ENCODE measurements at regions not wholly inside any gene's neighbourhood (a gene's known extent, or its start where the extent isn't known, plus 50 kb on each side); places are given as distances from the start of the nearest gene placed in this dataset.

DNA sequence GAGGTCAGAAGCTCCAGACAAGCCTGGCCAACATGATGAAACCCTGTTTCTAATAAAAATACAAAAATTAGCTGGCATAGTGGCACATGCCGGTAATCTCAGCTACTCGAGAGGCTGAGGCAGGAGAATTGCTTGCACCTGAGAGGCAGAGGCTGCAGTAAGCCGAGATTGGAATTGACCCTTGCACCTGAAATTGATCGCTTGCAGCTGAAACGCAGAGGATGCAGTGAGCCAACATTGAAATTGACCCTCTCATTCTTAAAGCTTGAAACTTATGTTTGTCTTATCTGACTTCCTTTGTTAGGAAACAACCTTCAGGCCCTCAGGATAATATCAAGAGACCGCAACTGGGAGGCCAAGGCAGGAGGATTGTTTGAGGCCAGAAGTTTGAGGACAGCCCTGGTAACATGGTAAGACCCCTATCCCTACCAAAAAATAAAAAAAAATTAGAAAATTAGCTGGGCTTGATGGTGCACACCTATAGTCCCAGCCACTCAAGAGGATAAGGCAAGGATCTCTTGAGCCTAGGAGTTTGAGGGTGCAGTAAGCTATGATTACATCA is 376.6 kb upstream of the XYLT1 start:
- no peak for DNase-seq (ENCODE audit: low read depth)
- Histone ChIP-seq H3K36me3 (ENCODE audit: control insufficient read depth, insufficient read depth, low read length) (no peaks in the 10 kb centered on the region), H3K4me3 (ENCODE audit: low read depth, low read length) (no peak overlapping the region), H3K27me3 (ENCODE audit: control insufficient read depth, insufficient read depth, low read length) (no peaks in the 10 kb centered on the region)
- TF ChIP-seq, protein P1, sequence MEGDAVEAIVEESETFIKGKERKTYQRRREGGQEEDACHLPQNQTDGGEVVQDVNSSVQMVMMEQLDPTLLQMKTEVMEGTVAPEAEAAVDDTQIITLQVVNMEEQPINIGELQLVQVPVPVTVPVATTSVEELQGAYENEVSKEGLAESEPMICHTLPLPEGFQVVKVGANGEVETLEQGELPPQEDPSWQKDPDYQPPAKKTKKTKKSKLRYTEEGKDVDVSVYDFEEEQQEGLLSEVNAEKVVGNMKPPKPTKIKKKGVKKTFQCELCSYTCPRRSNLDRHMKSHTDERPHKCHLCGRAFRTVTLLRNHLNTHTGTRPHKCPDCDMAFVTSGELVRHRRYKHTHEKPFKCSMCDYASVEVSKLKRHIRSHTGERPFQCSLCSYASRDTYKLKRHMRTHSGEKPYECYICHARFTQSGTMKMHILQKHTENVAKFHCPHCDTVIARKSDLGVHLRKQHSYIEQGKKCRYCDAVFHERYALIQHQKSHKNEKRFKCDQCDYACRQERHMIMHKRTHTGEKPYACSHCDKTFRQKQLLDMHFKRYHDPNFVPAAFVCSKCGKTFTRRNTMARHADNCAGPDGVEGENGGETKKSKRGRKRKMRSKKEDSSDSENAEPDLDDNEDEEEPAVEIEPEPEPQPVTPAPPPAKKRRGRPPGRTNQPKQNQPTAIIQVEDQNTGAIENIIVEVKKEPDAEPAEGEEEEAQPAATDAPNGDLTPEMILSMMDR (IDR thresholded peaks at IDR 0.05; ENCODE audit: insufficient read depth, low read length, poor library complexity, severe bottlenecking) = no peak

DNA sequence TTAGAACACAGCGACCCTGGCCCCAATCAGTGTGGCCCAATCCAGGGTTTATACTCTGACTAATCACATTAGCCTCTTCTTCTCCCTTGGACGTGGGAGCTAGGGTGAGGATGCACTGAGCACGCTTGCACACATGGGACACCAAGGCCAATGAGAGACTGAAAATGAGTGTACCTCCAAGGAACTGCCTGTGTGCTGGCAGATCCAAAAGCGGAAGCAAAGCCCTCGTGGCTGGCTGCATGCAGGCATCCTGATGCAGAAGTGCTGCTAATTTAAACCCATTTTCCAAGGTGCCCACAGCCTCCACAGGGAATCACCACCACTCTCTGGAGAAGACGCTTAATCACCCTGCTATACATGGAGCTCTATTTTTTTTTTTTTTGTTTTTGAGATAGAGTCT is 375.3 kb upstream of the XYLT1 start:
- no peak overlapping the region for H3K4me3 ChIP-seq (ENCODE audit: low read depth, low read length)
- no peak for DNase-seq (ENCODE audit: low read depth)
- TF ChIP-seq, protein P1 (IDR thresholded peaks at IDR 0.05; ENCODE audit: insufficient read depth, low read length, poor library complexity, severe bottlenecking) = no peak
- no peaks in the 10 kb centered on the region for H3K36me3 ChIP-seq (ENCODE audit: control insufficient read depth, insufficient read depth, low read length)
- no peaks in the 10 kb centered on the region for H3K27me3 ChIP-seq (ENCODE audit: control insufficient read depth, insufficient read depth, low read length)

DNA sequence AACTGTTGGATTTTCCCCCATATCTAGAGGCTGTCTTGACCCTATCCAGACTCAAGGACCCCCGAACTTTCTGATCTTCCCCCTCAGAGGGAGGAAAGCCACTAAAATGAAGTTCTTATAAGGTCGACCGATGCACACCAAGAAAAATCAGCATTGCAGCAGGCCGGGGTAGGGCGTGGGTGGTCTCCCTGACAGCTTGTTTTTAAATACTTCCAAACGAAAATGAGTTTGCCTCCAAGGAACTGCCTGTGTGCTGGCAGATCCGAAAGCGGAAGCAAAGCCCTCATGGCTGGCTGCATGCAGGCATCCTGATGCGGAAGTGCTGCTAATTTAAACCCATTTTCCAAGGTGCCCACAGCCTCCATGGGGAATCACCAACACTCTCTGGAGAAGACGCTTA is 374.3 kb upstream of the XYLT1 start:
- H3K27me3 ChIP-seq (ENCODE audit: control insufficient read depth, insufficient read depth, low read length) = no peaks in the 10 kb centered on the region
- H3K36me3 ChIP-seq (ENCODE audit: control insufficient read depth, insufficient read depth, low read length) = no peaks in the 10 kb centered on the region
- H3K4me3 ChIP-seq (ENCODE audit: low read depth, low read length) = no peak overlapping the region
- TF ChIP-seq, protein P1 (IDR thresholded peaks at IDR 0.05; ENCODE audit: insufficient read depth, low read length, poor library complexity, severe bottlenecking) = no peak
- no peak for DNase-seq (ENCODE audit: low read depth)

DNA sequence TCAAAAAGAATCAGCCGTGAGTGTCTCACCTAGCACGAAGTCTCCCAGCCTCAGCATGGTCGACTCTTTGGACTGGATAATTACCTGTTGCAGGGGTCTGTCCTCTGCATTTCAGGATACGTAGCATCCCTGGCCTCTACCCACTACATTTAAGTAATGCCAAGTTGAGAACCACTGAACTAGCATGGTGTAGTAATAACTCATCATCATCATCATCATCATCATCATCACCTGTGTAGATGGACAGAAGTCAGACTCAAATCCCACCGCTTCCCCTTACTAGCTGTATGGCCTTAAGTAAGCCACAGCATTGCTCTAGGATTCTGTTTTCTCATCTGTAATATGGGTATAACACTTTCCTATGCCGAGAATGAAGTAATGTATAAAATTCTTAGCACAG is 373.1 kb upstream of the XYLT1 start:
- no peak for DNase-seq (ENCODE audit: low read depth)
- TF ChIP-seq, protein P1 (IDR thresholded peaks at IDR 0.05; ENCODE audit: insufficient read depth, low read length, poor library complexity, severe bottlenecking) = no peak
- H3K36me3 ChIP-seq (ENCODE audit: control insufficient read depth, insufficient read depth, low read length) = no peaks in the 10 kb centered on the region
- H3K27me3 ChIP-seq (ENCODE audit: control insufficient read depth, insufficient read depth, low read length) = no peaks in the 10 kb centered on the region
- no peak overlapping the region for H3K4me3 ChIP-seq (ENCODE audit: low read depth, low read length)

DNA sequence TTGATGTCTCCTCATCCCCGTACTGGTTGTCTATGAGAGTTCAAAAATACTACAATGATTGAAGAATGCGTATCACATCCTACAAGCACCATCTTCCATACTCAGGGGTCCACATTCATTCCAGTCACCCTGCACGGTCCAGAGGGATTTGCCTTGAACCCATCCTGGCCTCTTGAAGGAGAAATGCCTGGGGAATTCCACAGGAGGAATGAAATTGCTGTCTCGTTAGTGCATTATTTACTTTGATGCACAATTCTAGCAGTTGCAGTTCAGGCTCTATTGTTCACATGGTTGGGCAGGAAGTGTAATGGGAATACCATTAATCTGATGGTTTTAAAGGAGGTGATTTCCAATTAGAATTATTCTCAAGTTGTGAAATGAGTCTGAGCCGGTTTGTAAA is 369.1 kb upstream of the XYLT1 start:
- Histone ChIP-seq H3K4me3 (ENCODE audit: low read depth, low read length) (no peak overlapping the region), H3K36me3 (ENCODE audit: control insufficient read depth, insufficient read depth, low read length) (no peaks in the 10 kb centered on the region), H3K27me3 (ENCODE audit: control insufficient read depth, insufficient read depth, low read length) (no peaks in the 10 kb centered on the region)
- TF ChIP-seq, protein P1 (IDR thresholded peaks at IDR 0.05; ENCODE audit: insufficient read depth, low read length, poor library complexity, severe bottlenecking) = no peak
- DNase-seq (ENCODE audit: low read depth) = no peak

DNA sequence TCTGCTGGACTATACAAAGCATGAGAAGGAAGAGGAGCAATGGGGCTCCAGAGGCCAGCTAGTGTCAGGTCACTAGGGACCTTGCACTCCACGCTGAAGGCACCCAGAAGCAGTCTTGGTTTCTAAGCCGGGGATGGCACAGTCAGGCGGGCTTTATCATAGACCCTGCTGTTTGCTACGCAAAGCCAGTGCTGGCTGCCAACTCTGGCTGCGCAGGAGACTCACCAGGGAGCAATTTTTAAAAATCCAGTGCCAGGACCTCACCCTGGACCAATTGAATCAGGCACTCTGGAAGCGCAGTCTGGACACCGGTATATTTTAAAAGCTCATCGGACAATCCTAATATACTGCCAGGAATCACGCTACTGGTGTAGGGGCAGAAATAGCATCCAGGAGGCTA is 368.5 kb upstream of the XYLT1 start:
- DNase-seq (ENCODE audit: low read depth) = no peak
- TF ChIP-seq, protein P1 (IDR thresholded peaks at IDR 0.05; ENCODE audit: insufficient read depth, low read length, poor library complexity, severe bottlenecking) = no peak
- Histone ChIP-seq H3K27me3 (ENCODE audit: control insufficient read depth, insufficient read depth, low read length) (no peaks in the 10 kb centered on the region), H3K36me3 (ENCODE audit: control insufficient read depth, insufficient read depth, low read length) (no peaks in the 10 kb centered on the region), H3K4me3 (ENCODE audit: low read depth, low read length) (no peak overlapping the region)
